ENCODE measurements at regions not wholly inside any gene's neighbourhood (a gene's known extent, or its start where the extent isn't known, plus 50 kb on each side); places are given as distances from the start of the nearest gene placed in this dataset.
"Not testable (repeated sequence)": the region's sequence is repeated elsewhere in the genome, so short reads cannot be mapped to it uniquely, and the experiment has no call there.

DNA sequence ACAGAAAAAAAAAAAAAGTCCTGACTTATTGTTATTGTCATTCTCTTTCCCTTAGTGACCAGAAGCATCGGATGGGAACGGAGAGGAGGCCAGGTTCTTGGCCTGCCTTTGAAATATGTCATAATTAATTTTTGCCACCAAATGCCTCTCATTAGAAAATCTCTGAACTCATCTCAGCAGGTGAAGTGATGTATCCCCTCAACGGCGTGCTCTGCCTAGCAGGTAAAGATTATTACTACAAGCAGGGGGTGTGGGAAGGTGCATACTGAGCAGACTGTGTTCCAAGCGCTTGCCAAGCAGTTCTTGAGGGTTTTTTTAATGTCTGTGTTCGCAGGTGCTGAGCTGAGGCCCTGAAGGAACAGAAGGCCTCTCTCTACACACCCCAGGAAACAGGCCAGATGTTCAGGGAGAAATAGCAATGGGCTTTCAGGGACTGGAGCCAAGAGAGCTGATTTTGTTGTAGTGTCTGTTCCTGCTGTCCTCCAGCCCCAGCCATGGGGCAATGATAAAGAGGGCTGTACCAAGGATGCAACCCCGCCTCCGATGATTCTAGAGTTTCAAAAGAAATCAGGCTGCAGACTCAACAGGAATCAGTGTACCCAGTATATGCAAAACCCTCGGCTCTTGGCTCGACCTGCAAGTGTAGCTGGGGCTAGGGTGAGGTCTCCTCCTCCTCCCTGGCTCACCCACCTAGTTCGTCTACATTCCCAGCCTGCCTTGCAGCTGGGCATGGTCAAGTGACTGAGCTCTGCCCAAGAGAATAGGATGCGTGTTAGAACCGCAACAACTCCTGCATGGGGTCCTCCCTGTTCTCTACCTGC is 181.4 kb upstream of the LRRC61 start:
- not testable (repeated sequence) for H3K4me3 ChIP-seq; DNase-seq (ENCODE audit: low spot score); H3K27ac ChIP-seq

DNA sequence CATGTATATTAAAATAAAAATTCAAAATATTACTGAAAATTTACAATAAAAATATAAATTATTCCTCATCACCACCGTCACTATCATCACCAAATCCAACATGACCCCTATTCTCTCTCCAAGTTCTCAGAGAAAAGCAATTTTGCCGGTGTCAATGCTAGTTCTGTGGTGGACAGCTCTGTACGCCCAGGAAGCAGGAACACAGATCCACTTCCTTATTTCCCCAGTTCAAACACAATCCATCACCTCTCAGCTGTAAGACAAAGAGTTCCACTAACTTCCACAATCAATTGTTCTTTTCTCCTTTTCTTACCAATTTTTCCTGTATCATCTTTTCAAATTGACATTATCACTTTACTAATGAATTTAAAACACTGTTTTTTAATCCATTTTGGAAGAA is 177.0 kb upstream of the LRRC61 start:
- not testable (repeated sequence) for DNase-seq (ENCODE audit: low spot score); H3K27ac ChIP-seq; H3K4me3 ChIP-seq

DNA sequence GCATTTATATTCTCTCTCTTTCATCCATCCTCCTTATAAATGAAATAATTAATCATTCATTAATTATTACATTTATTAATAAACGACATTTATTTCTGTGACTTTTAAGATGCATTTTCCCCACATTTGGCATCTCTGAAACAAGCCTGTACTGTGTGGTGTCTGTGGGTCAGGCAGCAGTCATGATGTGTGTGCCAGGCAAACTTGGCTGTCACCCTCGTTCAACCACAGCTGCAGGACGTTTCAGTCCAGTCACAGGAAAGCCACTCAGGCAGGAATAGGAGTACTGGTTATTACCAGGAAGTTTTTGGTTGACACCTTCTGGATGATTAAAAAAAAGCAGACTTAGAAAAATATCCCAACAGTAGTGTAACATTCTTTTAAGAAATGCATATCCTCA is 175.6 kb upstream of the LRRC61 start:
- not testable (repeated sequence) for DNase-seq (ENCODE audit: low spot score)

DNA sequence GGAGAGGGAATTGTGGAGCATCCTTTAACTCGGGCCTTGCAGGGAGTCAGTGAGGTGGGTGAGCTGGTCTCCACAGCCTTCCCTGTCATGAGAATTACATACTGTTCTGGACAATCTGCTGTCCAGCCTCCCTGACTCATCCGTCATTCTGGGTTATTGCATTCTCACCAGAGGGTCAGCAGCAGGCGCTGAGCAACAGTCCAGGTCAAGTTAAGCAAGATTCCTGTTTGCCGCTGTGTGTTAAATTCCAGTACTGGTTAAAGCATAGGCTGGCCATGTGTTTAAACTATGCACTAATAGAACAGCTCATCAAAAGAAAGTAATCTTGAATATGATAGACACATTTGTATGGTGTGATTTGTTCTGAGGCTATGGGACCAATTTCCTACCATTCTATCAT is 167.1 kb upstream of the LRRC61 start:
- DNase-seq (ENCODE audit: low spot score); H3K27ac ChIP-seq; H3K4me3 ChIP-seq: not testable (repeated sequence)

More for the DNA sequence above, 175.6 kb upstream of the LRRC61 start:
- not testable (repeated sequence) for H3K4me3 ChIP-seq, H3K27ac ChIP-seq

DNA sequence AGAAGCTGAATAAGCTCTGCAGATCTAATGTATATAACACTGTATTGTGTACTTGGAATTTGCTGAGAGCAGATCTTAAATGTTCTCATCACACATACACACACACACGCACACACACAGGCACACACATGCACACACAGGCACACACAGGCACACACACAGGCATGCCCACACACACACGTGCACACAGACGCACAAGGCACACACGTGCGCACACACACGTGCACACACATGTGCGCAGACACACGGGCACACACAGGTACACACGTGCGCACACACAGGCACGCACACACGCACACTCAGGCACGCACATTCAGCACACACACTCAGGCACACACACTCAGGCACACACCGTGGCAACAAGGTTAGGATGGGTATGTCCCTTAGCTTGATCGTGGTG is 164.5 kb upstream of the LRRC61 start:
- not testable (repeated sequence) for H3K4me3 ChIP-seq; DNase-seq (ENCODE audit: low spot score); H3K27ac ChIP-seq

DNA sequence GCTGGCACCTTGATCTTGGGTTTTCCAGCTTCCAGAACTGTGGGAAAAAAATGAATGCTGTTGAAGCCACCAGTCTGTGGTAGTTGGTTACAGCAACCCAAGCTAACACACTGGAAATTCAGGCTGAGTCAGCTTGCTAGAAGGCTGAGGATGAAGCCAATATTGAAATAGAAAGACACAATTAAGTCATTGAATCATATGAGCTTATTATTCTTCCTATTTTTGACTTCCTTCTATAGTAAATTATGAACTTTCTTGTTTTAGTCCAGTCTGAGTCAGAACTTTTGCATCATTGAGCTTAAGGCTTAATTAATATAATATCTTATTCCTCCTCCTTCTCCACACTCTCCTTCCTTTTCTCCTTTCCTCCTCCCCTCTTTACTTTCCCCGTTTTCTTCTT is 153.6 kb upstream of the LRRC61 start:
- not testable (repeated sequence) for H3K27ac ChIP-seq; H3K4me3 ChIP-seq; DNase-seq (ENCODE audit: low spot score)

DNA sequence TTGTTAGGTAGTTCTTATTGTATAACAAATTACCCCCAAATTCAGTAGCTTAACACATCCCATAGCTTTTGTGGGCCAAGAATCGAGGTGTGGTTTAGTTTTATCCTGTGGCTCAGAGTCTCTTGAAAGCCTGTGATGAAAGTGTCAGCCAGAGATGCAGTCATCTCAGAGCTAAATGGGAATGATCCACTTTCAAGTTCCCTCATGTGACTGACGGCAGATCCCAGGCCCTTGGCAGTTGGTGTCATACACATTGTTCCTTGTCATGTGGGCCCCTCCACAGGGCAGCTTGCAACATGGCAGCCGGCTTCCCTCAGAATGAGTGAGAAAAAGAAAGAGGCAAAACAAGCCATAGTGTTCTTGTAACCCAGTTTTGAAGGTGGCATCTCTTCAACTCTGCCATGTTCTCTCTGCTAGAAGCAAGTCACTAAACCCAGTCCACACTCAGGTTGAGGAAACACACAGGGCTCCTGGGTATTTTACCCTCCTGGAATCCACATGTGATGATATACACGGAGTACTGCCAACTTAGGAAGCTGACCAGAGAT is 153.1 kb upstream of the LRRC61 start:
- not testable (repeated sequence) for H3K27ac ChIP-seq; H3K4me3 ChIP-seq; DNase-seq (ENCODE audit: low spot score)

DNA sequence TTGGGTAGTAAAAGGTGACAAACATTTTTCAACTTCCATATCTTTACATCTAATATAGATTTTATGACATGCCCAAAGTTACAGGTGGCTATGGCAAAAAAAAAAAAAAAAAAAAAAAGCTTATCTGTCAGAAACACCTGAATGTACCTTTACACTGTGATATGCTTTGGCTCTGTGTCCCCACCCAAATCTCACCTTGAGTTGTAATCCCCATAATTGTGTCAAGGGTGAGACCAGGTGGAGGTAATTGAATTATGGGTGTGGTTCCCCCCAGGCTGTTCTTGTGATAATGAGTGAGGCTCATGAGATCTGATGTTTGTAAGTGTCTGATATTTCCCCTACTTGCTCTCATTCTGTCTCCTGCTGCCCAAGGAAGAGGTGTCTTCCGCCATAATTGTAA is 139.6 kb upstream of the LRRC61 start:
- not testable (repeated sequence) for H3K4me3 ChIP-seq; H3K27ac ChIP-seq; DNase-seq (ENCODE audit: low spot score)

DNA sequence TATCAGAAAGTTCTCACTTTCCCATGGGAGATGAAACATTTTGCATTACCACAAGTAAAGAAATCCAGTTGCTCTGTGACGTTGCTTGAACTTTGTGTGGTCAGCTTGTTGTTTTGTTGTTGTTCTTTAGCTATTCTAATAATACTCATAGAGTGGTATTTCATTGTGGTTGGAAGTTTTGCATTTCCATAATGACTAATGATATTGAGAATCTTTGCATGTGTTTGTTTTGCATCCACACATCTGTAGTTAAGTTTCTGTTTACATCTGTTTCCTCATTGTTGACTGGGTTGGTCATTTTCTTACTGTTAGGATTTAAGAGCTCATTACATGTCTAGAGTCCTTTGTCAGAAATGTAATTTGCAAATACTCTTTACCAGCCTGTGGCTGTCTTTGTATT is 133.2 kb upstream of the LRRC61 start:
- H3K27ac ChIP-seq; H3K4me3 ChIP-seq; DNase-seq (ENCODE audit: low spot score): not testable (repeated sequence)

DNA sequence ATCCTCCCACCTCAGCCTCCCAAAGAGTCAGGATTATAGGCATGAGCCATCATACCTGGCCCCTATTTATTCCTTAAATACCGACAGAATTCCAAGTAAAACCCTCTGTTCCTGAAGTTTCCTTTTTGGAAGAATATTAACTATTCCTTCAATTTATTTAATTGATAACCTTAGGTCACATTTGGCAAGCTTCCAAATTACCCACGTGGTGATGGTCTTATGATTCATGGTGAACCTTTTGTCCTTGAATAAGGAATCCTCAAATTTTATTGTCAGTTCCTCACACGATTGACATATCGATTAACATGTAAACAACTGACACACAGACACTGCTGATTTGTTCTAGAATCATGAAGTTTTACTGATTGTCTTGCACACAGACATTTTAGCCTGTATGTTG is 130.6 kb upstream of the LRRC61 start:
- not testable (repeated sequence) for H3K27ac ChIP-seq; H3K4me3 ChIP-seq; DNase-seq (ENCODE audit: low spot score)

DNA sequence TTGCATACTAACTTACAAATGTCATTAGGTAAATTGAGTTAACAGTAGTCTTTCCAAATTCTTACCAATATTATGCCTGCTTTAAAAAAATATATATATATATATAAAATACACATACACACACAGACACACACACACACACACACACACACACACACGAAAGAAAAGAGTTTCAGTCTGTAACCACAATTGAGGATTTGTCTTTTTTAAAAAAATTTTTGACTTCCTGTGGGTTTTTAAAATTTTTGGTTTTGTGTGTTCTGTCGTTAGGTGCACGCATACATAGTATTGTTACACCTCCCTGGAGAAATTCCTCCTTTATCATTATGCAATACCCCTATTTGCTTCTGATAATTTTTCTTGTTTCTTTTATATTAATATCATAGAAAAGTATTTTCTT is 129.3 kb upstream of the LRRC61 start:
- not testable (repeated sequence) for H3K4me3 ChIP-seq; H3K27ac ChIP-seq; DNase-seq (ENCODE audit: low spot score)

Data from coronary artery (tissue), 2 donors.